Aorta (tissue), 5 donors: ENCODE measurements at regions not wholly inside any gene's neighbourhood (a gene's known extent, or its start where the extent isn't known, plus 50 kb on each side); places are given as distances from the start of the nearest gene placed in this dataset.

Source experiments
- ATAC-seq: fragments of 200-7000 bp; cut with Tn5 transposase; one replicate; pipeline ENCODE4 v1.9.1; 2022; ENCODE audit warnings: moderate library complexity; ENCODE audit not compliant: low FRiP score
- DNase-seq, 2 donors: peaks; one replicate each; pipeline ENCODE4 v3.0.0-alpha.2; 2020
- H3K27ac ChIP-seq, 2 donors: one replicate each; pipeline ENCODE4 v1.5.1; 2013; ENCODE audit warnings: low read length in 2 of 2, mild to moderate bottlenecking in 2 of 2, moderate library complexity in 2 of 2, control low read depth in 1 of 2, inconsistent platforms in 1 of 2, low read depth in 1 of 2
- H3K27me3 ChIP-seq, 2 donors: one replicate each; pipeline ENCODE4 v1.6.1; 2013; ENCODE audit warnings: control low read depth in 1 of 2, low read length in 1 of 2, mild to moderate bottlenecking in 1 of 2, moderate library complexity in 1 of 2; ENCODE audit not compliant: insufficient read depth in 2 of 2, control insufficient read depth in 1 of 2
- H3K36me3 ChIP-seq, 2 donors: one replicate each; pipeline ENCODE4 v1.6.1; 2013; ENCODE audit warnings: control low read depth in 1 of 2, low read length in 1 of 2, mild to moderate bottlenecking in 1 of 2; ENCODE audit not compliant: insufficient read depth in 2 of 2, control insufficient read depth in 1 of 2
- H3K4me1 ChIP-seq, 2 donors: one replicate each; pipeline ENCODE4 v1.6.1; 2013; ENCODE audit warnings: low read length in 2 of 2, control low read depth in 1 of 2, mild to moderate bottlenecking in 1 of 2, moderate library complexity in 1 of 2; ENCODE audit not compliant: insufficient read depth in 2 of 2, control insufficient read depth in 1 of 2
- H3K4me3 ChIP-seq, 2 donors: one replicate each; pipeline ENCODE4 v1.5.1; 2013; ENCODE audit warnings: low read length in 2 of 2, control low read depth in 1 of 2, mild to moderate bottlenecking in 1 of 2
- H3K9me3 ChIP-seq: one replicate; pipeline ENCODE4 v1.6.1; 2013; ENCODE audit warnings: mild to moderate bottlenecking, low read length; ENCODE audit not compliant: control insufficient read depth
- WGBS, 2 donors: extraction: QIAGEN DNeasy Blood & Tissue Kit; methylation state at CpG; one replicate each; pipeline ENCODE4 v1.1.7; 2013; 5-methylcytosine and 5-hydroxymethylcytosine counted together
- intact Hi-C, 2 donors: fragments of 100-400 bp; cut with DNase I; formaldehyde crosslinking; loops; one replicate each; pipeline versions ENCODE4 v1.14.2 to v1.15.0; 2022
- donor health status: healthy with polysubstance abuse.
- donor health status: Bipolar disorder and iron deficiency.
- donor health status: DM: no; HTN: no; CAD: no.
- donor health status: DM: no; HTN: no; CAD: no.
- donor health status: DM: yes; HTN: yes; CAD: no.

- Histone ChIP-seq H3K9me3 (no peaks in the 10 kb centered on the region), H3K27ac (no peak overlapping the region), H3K36me3 (no peaks in the 10 kb centered on the region), H3K27me3 (no peaks in the 10 kb centered on the region), H3K4me1 (no peaks in the 10 kb centered on the region), H3K4me3 (no peak overlapping the region)
- ATAC-seq: no peak
- no peak for DNase-seq
- intact Hi-C loops: no loop called here
- WGBS, 2 donors: 83 to 85% methylated on average over 5 of the region's 5 CpGs
Measured at GRCh38 chr11:112498701-112499100, 238.0 kb upstream of the PLET1 start.

- no peak for DNase-seq
Measured at GRCh38 chr11:112499153-112499880, 238.7 kb upstream of the PLET1 start.

GRCh38 chr11:112499881-112500204 is 239.2 kb upstream of the PLET1 start:
- WGBS, 2 donors: 97% methylated on average over 10 of the region's 10 CpGs
- Histone ChIP-seq H3K36me3 (no peaks in the 10 kb centered on the region), H3K4me3 (no peak overlapping the region), H3K27me3 (no peaks in the 10 kb centered on the region), H3K4me1 (no peaks in the 10 kb centered on the region), H3K9me3 (no peaks in the 10 kb centered on the region), H3K27ac (no peak overlapping the region)
- intact Hi-C loops: no loop called here
- DNase-seq (no peak), ATAC-seq (no peak)

More at GRCh38 chr11:112499153-112499880, 238.7 kb upstream of the PLET1 start:
- Histone ChIP-seq H3K4me3 (no peak overlapping the region), H3K27ac (no peak overlapping the region), H3K9me3 (no peaks in the 10 kb centered on the region), H3K4me1 (no peaks in the 10 kb centered on the region), H3K27me3 (no peaks in the 10 kb centered on the region), H3K36me3 (no peaks in the 10 kb centered on the region)
- ATAC-seq: no peak
- intact Hi-C loops: no loop called here
- WGBS, 2 donors: 55 to 57% methylated on average over 20 of the region's 20 CpGs

GRCh38 chr11:112503410-112503809 is 242.8 kb upstream of the PLET1 start:
- DNase-seq: no peak

GRCh38 chr11:112504056-112504455 is 243.4 kb upstream of the PLET1 start:
- no peak overlapping the region for H3K27ac ChIP-seq
- 96% methylated on average over 1 of the region's 1 CpG for WGBS, 2 donors
- H3K36me3 ChIP-seq: no peaks in the 10 kb centered on the region
- intact Hi-C loops: no loop called here
- no peaks in the 10 kb centered on the region for H3K4me1 ChIP-seq
- DNase-seq (no peak), ATAC-seq (no peak)
- no peaks in the 10 kb centered on the region for H3K27me3 ChIP-seq
- H3K4me3 ChIP-seq: no peak overlapping the region
- no peaks in the 10 kb centered on the region for H3K9me3 ChIP-seq

More at GRCh38 chr11:112503410-112503809, 242.8 kb upstream of the PLET1 start:
- no peaks in the 10 kb centered on the region for H3K36me3 ChIP-seq
- WGBS, 2 donors: 82 to 89% methylated on average over 5 of the region's 5 CpGs
- no peak overlapping the region for H3K4me3 ChIP-seq
- no peak overlapping the region for H3K27ac ChIP-seq
- ATAC-seq: no peak
- H3K9me3 ChIP-seq: no peaks in the 10 kb centered on the region
- H3K4me1 ChIP-seq: no peaks in the 10 kb centered on the region
- no peaks in the 10 kb centered on the region for H3K27me3 ChIP-seq
- intact Hi-C loops: no loop called here

- WGBS, 2 donors: 80 to 85% methylated on average over 1 of the region's 1 CpG
- intact Hi-C loops: no loop called here
- Histone ChIP-seq H3K27ac (no peak overlapping the region), H3K27me3 (no peaks in the 10 kb centered on the region), H3K9me3 (no peaks in the 10 kb centered on the region), H3K36me3 (no peaks in the 10 kb centered on the region), H3K4me1 (no peaks in the 10 kb centered on the region), H3K4me3 (no peak overlapping the region)
- DNase-seq (no peak), ATAC-seq (no peak)
Measured at GRCh38 chr11:112506852-112507251, 246.2 kb upstream of the PLET1 start.

- no peak overlapping the region for H3K27ac ChIP-seq
- H3K9me3 ChIP-seq: no peaks in the 10 kb centered on the region
- H3K4me1 ChIP-seq: no peaks in the 10 kb centered on the region
- DNase-seq (no peak), ATAC-seq (no peak)
- H3K4me3 ChIP-seq: no peak overlapping the region
- no peaks in the 10 kb centered on the region for H3K27me3 ChIP-seq
- H3K36me3 ChIP-seq: no peaks in the 10 kb centered on the region
- 54 to 67% methylated on average over 2 of the region's 2 CpGs for WGBS, 2 donors
- intact Hi-C loops: no loop called here
Measured at GRCh38 chr11:112507281-112507680, 246.6 kb upstream of the PLET1 start.

GRCh38 chr11:112508750-112509149 is 248.1 kb upstream of the PLET1 start:
- Histone ChIP-seq H3K4me3 (no peak overlapping the region), H3K27ac (no peak overlapping the region), H3K4me1 (no peaks in the 10 kb centered on the region), H3K27me3 (no peaks in the 10 kb centered on the region), H3K9me3 (no peaks in the 10 kb centered on the region), H3K36me3 (no peaks in the 10 kb centered on the region)
- DNase-seq: no peak
- WGBS, 2 donors: 88% methylated on average over 2 of the region's 2 CpGs
- intact Hi-C loops: no loop called here
- no peak for ATAC-seq

GRCh38 chr11:112509300-112509699 is 248.6 kb upstream of the PLET1 start:
- no peak overlapping the region for H3K4me3 ChIP-seq
- H3K27me3 ChIP-seq: no peaks in the 10 kb centered on the region
- no peaks in the 10 kb centered on the region for H3K36me3 ChIP-seq
- DNase-seq (no peak), ATAC-seq (no peak)
- WGBS, 2 donors: 77 to 87% methylated on average over 2 of the region's 2 CpGs
- no peaks in the 10 kb centered on the region for H3K9me3 ChIP-seq
- no peaks in the 10 kb centered on the region for H3K4me1 ChIP-seq
- H3K27ac ChIP-seq: no peak overlapping the region
- intact Hi-C loops: no loop called here
